ENCODE measurements at regions not wholly inside any gene's neighbourhood (a gene's known extent, or its start where the extent isn't known, plus 50 kb on each side); places are given as distances from the start of the nearest gene placed in this dataset.
"Not testable (repeated sequence)": the region's sequence is repeated elsewhere in the genome, so short reads cannot be mapped to it uniquely, and the experiment has no call there.

GRCh38 chr14:71399057-71399487 lies 491.8 kb downstream of the PCNX1 start:
- H3K9me3 ChIP-seq: no peaks in the 10 kb centered on the region
- no peak for TF ChIP-seq CTCF (IDR thresholded peaks at IDR 0.05)
- peak overlapping the region in 1 of 2 donors; percentile 12 for H3K27ac ChIP-seq
- DNase-seq (ENCODE audit: low spot score): no peak
- ATAC-seq (ENCODE audit: insufficient number of reproducible peaks, low FRiP score, low read depth): no peak
- H3K4me3 ChIP-seq: no peak overlapping the region
- H3K36me3 ChIP-seq: no peaks in the 10 kb centered on the region
- H3K27me3 ChIP-seq (replicated peaks; ENCODE audit: insufficient read depth): no peaks in the 10 kb centered on the region
- H3K4me1 ChIP-seq (ENCODE audit: control insufficient read depth in 1 of 2, low read depth in 2 of 2): peaks cover 29 to 38% of the 10 kb centered on the region in 2 donors

DNA sequence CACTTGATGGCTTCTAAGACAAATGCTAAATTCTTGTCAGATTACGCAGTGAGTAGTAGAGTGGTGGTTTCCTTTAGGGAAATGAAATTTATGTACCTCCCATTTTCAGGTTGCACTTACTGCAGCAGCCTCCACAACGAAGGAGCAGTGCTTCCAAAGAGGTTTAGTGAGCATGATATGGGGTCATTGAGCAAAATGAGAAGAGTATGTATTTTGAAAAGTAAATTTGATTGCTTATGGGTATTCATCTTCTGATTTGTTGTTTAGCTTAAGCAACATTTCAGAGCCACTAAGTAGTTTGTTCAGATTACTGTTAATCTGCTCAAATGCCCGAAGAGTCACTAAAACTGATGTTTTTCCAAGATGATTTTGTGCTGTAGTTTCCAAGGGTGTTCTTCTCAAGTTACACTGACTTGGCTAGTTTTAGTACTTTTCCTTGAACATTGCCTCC lies 493.6 kb downstream of the PCNX1 start:
- no peaks in the 10 kb centered on the region for H3K9me3 ChIP-seq
- ATAC-seq (ENCODE audit: insufficient number of reproducible peaks, low FRiP score, low read depth) (no peak), DNase-seq (ENCODE audit: low spot score) (no peak)
- H3K27ac ChIP-seq: peak overlapping the region in 1 of 2 donors; percentile 28
- no peak overlapping the region for H3K4me3 ChIP-seq
- H3K4me1 ChIP-seq (ENCODE audit: control insufficient read depth in 1 of 2, low read depth in 2 of 2): peaks cover 24 to 26% of the 10 kb centered on the region in 2 donors
- H3K36me3 ChIP-seq: no peaks in the 10 kb centered on the region
- no peaks in the 10 kb centered on the region for H3K27me3 ChIP-seq (replicated peaks; ENCODE audit: insufficient read depth)
- no peak for TF ChIP-seq CTCF (IDR thresholded peaks at IDR 0.05)

- H3K36me3 ChIP-seq; H3K27me3 ChIP-seq (replicated peaks; ENCODE audit: insufficient read depth); H3K9me3 ChIP-seq; H3K27ac ChIP-seq; H3K4me3 ChIP-seq; DNase-seq (ENCODE audit: low spot score): not testable (repeated sequence)
- peak; percentile 47 for ATAC-seq (ENCODE audit: insufficient number of reproducible peaks, low FRiP score, low read depth)
- peaks cover 24 to 26% of the 10 kb centered on the region in 2 donors for H3K4me1 ChIP-seq (ENCODE audit: control insufficient read depth in 1 of 2, low read depth in 2 of 2)
Measured at GRCh38 chr14:71402415-71402814, 495.2 kb downstream of the PCNX1 start.

GRCh38 chr14:71403656-71404055 lies 496.4 kb downstream of the PCNX1 start:
- no peak for TF ChIP-seq CTCF (IDR thresholded peaks at IDR 0.05)
- no peak for DNase-seq (ENCODE audit: low spot score)
- Histone ChIP-seq H3K27ac (no peak overlapping the region), H3K4me1 (ENCODE audit: control insufficient read depth in 1 of 2, low read depth in 2 of 2) (peaks cover 24 to 31% of the 10 kb centered on the region in 2 donors), H3K27me3 (replicated peaks; ENCODE audit: insufficient read depth) (no peaks in the 10 kb centered on the region), H3K4me3 (no peak overlapping the region), H3K36me3 (no peaks in the 10 kb centered on the region), H3K9me3 (no peaks in the 10 kb centered on the region)
- no peak for ATAC-seq (ENCODE audit: insufficient number of reproducible peaks, low FRiP score, low read depth)

DNA sequence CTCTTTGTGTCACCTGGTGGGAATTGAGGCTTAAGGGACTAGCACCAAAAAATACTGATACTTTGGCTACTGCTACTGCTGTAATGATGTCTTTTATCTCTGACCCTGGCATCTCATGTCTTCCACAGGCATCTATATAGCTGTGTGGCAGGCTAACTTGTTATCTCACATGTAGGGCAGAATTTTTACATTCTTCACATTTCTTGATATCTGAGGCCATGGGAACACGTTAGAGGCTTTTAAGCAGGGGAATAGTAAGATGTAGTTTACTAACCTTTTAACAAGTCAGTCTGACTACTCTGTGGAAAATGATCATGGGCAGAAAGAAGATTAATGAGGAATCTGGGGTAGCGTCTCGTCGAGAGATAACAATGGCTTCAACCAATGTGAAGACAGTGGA lies 498.4 kb downstream of the PCNX1 start:
- ATAC-seq (ENCODE audit: insufficient number of reproducible peaks, low FRiP score, low read depth): no peak
- peaks cover 20 to 34% of the 10 kb centered on the region in 2 donors for H3K4me1 ChIP-seq (ENCODE audit: control insufficient read depth in 1 of 2, low read depth in 2 of 2)

More for the DNA sequence above, 498.4 kb downstream of the PCNX1 start:
- DNase-seq (ENCODE audit: low spot score): no peak
- H3K27me3 ChIP-seq (replicated peaks; ENCODE audit: insufficient read depth): no peaks in the 10 kb centered on the region
- H3K9me3 ChIP-seq: no peaks in the 10 kb centered on the region
- H3K36me3 ChIP-seq: no peaks in the 10 kb centered on the region
- TF ChIP-seq CTCF (IDR thresholded peaks at IDR 0.05): no peak
- H3K27ac ChIP-seq: no peak overlapping the region
- H3K4me3 ChIP-seq: no peak overlapping the region
